HCT116 (cell line): ENCODE measurements at regions not wholly inside any gene's neighbourhood (a gene's known extent, or its start where the extent isn't known, plus 50 kb on each side); places are given as distances from the start of the nearest gene placed in this dataset.

Experiments used
- ATAC-seq: fragments of 200-7000 bp; cut with Tn5 transposase; 2 replicates; pipeline ENCODE4 v1.9.1; 2020; ENCODE audit warnings: mild to moderate bottlenecking, moderate library complexity
- BruUV-seq: library from RNA; stranded (reverse); fragments of 400-500 nt; replicated peaks from 2 replicates; lab custom pipeline; 2021; lab: Mats Ljungman, UMichigan
- CTCF ChIA-PET: fragments of 300-600 bp; sonication (Branson Sonifier 250); formaldehyde crosslinking; loops from one replicate; lab custom pipeline; 2021; ENCODE audit warnings: antibody characterized with exemption; lab: Charles Lee
- POLR2A ChIA-PET: fragments of 300-600, 350-600 bp; sonication (Branson Sonifier 250); formaldehyde crosslinking; loops from one replicate; lab custom pipeline; 2021; ENCODE audit warnings: antibody characterized with exemption; lab: Charles Lee
- RAD21 ChIA-PET, 2 experiments: fragments of 300-600 bp; sonication (Branson Sonifier 250); formaldehyde crosslinking; loops; one replicate each; lab custom pipeline; 2023; ENCODE audit warnings: low total read pairs in 2 of 2; ENCODE audit not compliant: uncharacterized antibody in 2 of 2, unreplicated experiment in 2 of 2, low non-redundant PET in 1 of 2; lab: Charles Lee
- DNase-seq: peaks from one replicate; pipeline ENCODE4 v3.0.0-alpha.2; 2010; ENCODE audit warnings: low read depth, low spot score
- H2AFZ ChIP-seq: fragments of 200-600 bp; shearing (Covaris generic), sonication (generic); 2 replicates; pipeline ENCODE4 v1.6.1; 2017; ENCODE audit warnings: low read depth, mixed run types, mixed read lengths, antibody characterized with exemption, low read length; ENCODE audit not compliant: poor library complexity, severe bottlenecking
- H3K27ac ChIP-seq: 2 replicates; pipeline ENCODE4 v1.5.1; 2012; ENCODE audit warnings: low read depth, low read length
- H3K27me3 ChIP-seq: fragments of 200-600 bp; sonication (generic); 2 replicates; pipeline ENCODE4 v1.6.1; 2016; ENCODE audit warnings: mixed run types, low read length, mixed read lengths; ENCODE audit not compliant: insufficient read depth
- H3K36me3 ChIP-seq, 2 experiments: fragments of 200-500 bp in 1 of 2; fragments of 200-600 bp in 1 of 2; sonication (Bioruptor generic) in 1 of 2; sonication (generic) in 1 of 2; 2 replicates each; pipeline versions ENCODE4 v1.5.1 to v1.6.1; 2014 to 2016; ENCODE audit warnings: low read length in 2 of 2, inconsistent platforms in 1 of 2, mixed read lengths in 1 of 2, mixed run types in 1 of 2; ENCODE audit not compliant: insufficient read depth in 2 of 2, control insufficient read depth in 1 of 2
- H3K4me1 ChIP-seq, 2 experiments: fragments of 200-600 bp in 1 of 2; sonication (generic) in 1 of 2; 2 replicates each; pipeline versions ENCODE4 v1.5.1 to v1.6.1; 2012 to 2017; ENCODE audit warnings: low read length in 2 of 2, inconsistent platforms in 1 of 2, mild to moderate bottlenecking in 1 of 2, mixed read lengths in 1 of 2, mixed run types in 1 of 2, moderate library complexity in 1 of 2; ENCODE audit not compliant: insufficient read depth in 2 of 2, control insufficient read depth in 1 of 2
- H3K4me2 ChIP-seq: fragments of 200-600 bp; sonication (generic); 2 replicates; pipeline ENCODE4 v1.6.1; 2017; ENCODE audit warnings: mixed run types, low read length, mixed read lengths
- H3K4me3 ChIP-seq, 2 experiments: fragments of 200-600 bp in 1 of 2; sonication (generic) in 1 of 2; replicated peaks in 1 of 2; 2 replicates each; pipeline ENCODE4 v1.5.1; 2011 to 2016; ENCODE audit warnings: low read length in 2 of 2, control low read depth in 1 of 2, low read depth in 1 of 2, mild to moderate bottlenecking in 1 of 2, mixed read lengths in 1 of 2, mixed run types in 1 of 2
- H3K79me2 ChIP-seq: fragments of 200-600 bp; sonication (generic); 2 replicates; pipeline ENCODE4 v1.6.1; 2017; ENCODE audit warnings: mild to moderate bottlenecking, mixed run types, low read length, moderate library complexity, mixed read lengths; ENCODE audit not compliant: insufficient read depth
- H3K9ac ChIP-seq: fragments of 200-600 bp; sonication (generic); 2 replicates; pipeline ENCODE4 v1.6.1; 2016; ENCODE audit warnings: low read length, mixed read lengths
- H3K9me2 ChIP-seq: fragments of 200-600 bp; sonication (generic), shearing (Covaris generic); 2 replicates; pipeline ENCODE4 v1.6.1; 2017; ENCODE audit warnings: mixed run types, mild to moderate bottlenecking, moderate library complexity; ENCODE audit not compliant: insufficient read depth
- H3K9me3 ChIP-seq, 2 experiments: fragments of 200-500 bp in 1 of 2; fragments of 200-600 bp in 1 of 2; sonication (Bioruptor generic) in 1 of 2; sonication (generic) in 1 of 2; 2 replicates each; pipeline ENCODE4 v1.6.1; 2014 to 2017; ENCODE audit warnings: low read length in 2 of 2, mixed read lengths in 2 of 2, inconsistent platforms in 1 of 2, low read depth in 1 of 2, mild to moderate bottlenecking in 1 of 2, mixed run types in 1 of 2, moderate library complexity in 1 of 2; ENCODE audit not compliant: control insufficient read depth in 1 of 2, insufficient read depth in 1 of 2
- H4K20me1 ChIP-seq: fragments of 200-600 bp; sonication (generic), shearing (Covaris generic); 2 replicates; pipeline ENCODE4 v1.6.1; 2017; ENCODE audit warnings: mixed run types, mild to moderate bottlenecking, moderate library complexity; ENCODE audit not compliant: insufficient read depth
- EGR1 ChIP-seq: IDR thresholded peaks from 2 replicates; pipeline ENCODE4 v1.6.1; 2012; ENCODE audit warnings: low read depth
- EZH2 ChIP-seq: fragments of 200-600 bp; sonication (generic); IDR thresholded peaks from 2 replicates; pipeline ENCODE4 v1.6.1; 2017; ENCODE audit warnings: antibody characterized with exemption, mixed run types
- EZH2phosphoT487 ChIP-seq: fragments of 200-600 bp; IDR thresholded peaks from 2 replicates; pipeline ENCODE4 v1.6.1; 2018; ENCODE audit warnings: antibody characterized with exemption, borderline replicate concordance
- FOSL1 ChIP-seq: IDR thresholded peaks from 2 replicates; pipeline ENCODE4 v1.6.1; 2012; ENCODE audit warnings: low read depth
- POLR2A ChIP-seq: IDR thresholded peaks from 2 replicates; pipeline ENCODE4 v1.7.0; 2011; ENCODE audit warnings: borderline replicate concordance; ENCODE audit not compliant: insufficient read depth, insufficient read length; ENCODE audit errors: extremely low read depth
- POLR2AphosphoS5 ChIP-seq: IDR thresholded peaks from 2 replicates; pipeline ENCODE4 v1.6.1; 2011; ENCODE audit warnings: mild to moderate bottlenecking, low read depth, low read length, moderate library complexity
- RAD21 ChIP-seq: IDR thresholded peaks from 2 replicates; pipeline ENCODE4 v1.6.1; 2012; ENCODE audit warnings: low read depth, mild to moderate bottlenecking
- SP1 ChIP-seq: IDR thresholded peaks from 2 replicates; pipeline ENCODE4 v1.6.1; 2012; ENCODE audit warnings: low read depth
- SRF ChIP-seq: IDR thresholded peaks from 2 replicates; pipeline ENCODE4 v1.6.1; 2012; ENCODE audit warnings: low read depth
- ZFX ChIP-seq: fragments of 450-650 bp; IDR thresholded peaks from 2 replicates; pipeline ENCODE4 v1.6.1; 2017
- ZNF274 ChIP-seq: fragments of 200-500 bp; sonication (Bioruptor generic); IDR thresholded peaks from 2 replicates; pipeline ENCODE4 v1.6.1; 2014; ENCODE audit warnings: mild to moderate bottlenecking, low read depth, low read length, inconsistent platforms
- intact Hi-C: fragments of 100-400 bp; cut with micrococcal nuclease; formaldehyde crosslinking; loops from 2 replicates; pipeline ENCODE4 v1.10.0; 2022
- TF ChIP-seq, protein P1 (sequence below): IDR thresholded peaks from 2 replicates; pipeline ENCODE4 v1.6.1; 2012
- TF ChIP-seq, protein P2 (sequence below): IDR thresholded peaks from 2 replicates; pipeline ENCODE4 v1.6.1; 2012; ENCODE audit warnings: low read depth
- TF ChIP-seq, protein P3 (sequence below), 3 experiments: fragments of 200-600 bp in 1 of 3; sonication (generic) in 1 of 3; IDR thresholded peaks in 2 of 3; conservative IDR thresholded peaks in 1 of 3; 2 replicates each; pipeline ENCODE4 v1.5.1; 2012 to 2017; ENCODE audit warnings: low read depth in 2 of 3, low read length in 2 of 3, antibody characterized with exemption in 1 of 3, borderline replicate concordance in 1 of 3, control low read depth in 1 of 3, mild to moderate bottlenecking in 1 of 3, mixed read lengths in 1 of 3, mixed run types in 1 of 3, moderate library complexity in 1 of 3; ENCODE audit not compliant: insufficient read depth in 1 of 3
- TF ChIP-seq, protein P4 (sequence below): IDR thresholded peaks from 2 replicates; pipeline ENCODE4 v1.6.1; 2012
- TF ChIP-seq, protein P5 (sequence below): IDR thresholded peaks from 2 replicates; pipeline ENCODE4 v1.6.1; 2011; ENCODE audit warnings: mild to moderate bottlenecking, low read length, moderate library complexity; ENCODE audit not compliant: insufficient replicate concordance; ENCODE audit errors: extremely low read depth

DNA sequence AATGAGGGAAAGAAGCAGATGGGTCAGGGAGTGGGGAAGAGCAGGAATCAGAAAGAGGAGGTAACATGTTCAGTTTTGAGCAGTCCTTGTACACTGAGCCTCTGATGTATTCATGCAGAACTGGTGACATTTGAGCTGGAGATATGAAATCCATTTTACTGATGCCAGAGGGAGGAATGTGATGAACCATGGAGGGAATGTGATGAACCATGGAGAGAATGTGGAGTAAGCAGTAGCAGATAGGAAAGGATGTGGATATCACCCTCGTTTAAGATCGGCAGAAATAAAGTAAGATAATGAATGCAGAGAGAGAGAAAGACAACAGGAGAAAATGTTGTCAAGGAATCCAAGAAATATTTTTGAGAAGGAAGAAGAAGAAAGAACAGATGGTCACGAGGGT is 231.6 kb downstream of the TBXT start:
- DNase-seq, result no peak
- no peaks in the 10 kb centered on the region for H3K9me3 ChIP-seq
- H3K4me3 ChIP-seq, result no peak overlapping the region
- no peak overlapping the region for H2AFZ ChIP-seq
- ChIA-PET RAD21 (no interaction called here), CTCF (no interaction called here), POLR2A (no interaction called here)
- no peak for ATAC-seq
- intact Hi-C loops, result no loop called here
- H3K4me2 ChIP-seq, result no peak overlapping the region
- H3K9me2 ChIP-seq, result no peaks in the 10 kb centered on the region
- H3K79me2 ChIP-seq, result no peaks in the 10 kb centered on the region
- no peak overlapping the region for H3K9ac ChIP-seq
- BruUV-seq, result no TSS peak
- TF ChIP-seq EGR1 (no peak), RAD21 (no peak), ZFX (no peak), POLR2AphosphoS5 (no peak), POLR2A (no peak), ZNF274 (no peak), SRF (no peak), SP1 (no peak), EZH2phosphoT487 (no peak), FOSL1 (no peak), EZH2 (no peak)
- TF ChIP-seq, protein P1, sequence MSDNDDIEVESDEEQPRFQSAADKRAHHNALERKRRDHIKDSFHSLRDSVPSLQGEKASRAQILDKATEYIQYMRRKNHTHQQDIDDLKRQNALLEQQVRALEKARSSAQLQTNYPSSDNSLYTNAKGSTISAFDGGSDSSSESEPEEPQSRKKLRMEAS, result no peak
- TF ChIP-seq, protein P2, sequence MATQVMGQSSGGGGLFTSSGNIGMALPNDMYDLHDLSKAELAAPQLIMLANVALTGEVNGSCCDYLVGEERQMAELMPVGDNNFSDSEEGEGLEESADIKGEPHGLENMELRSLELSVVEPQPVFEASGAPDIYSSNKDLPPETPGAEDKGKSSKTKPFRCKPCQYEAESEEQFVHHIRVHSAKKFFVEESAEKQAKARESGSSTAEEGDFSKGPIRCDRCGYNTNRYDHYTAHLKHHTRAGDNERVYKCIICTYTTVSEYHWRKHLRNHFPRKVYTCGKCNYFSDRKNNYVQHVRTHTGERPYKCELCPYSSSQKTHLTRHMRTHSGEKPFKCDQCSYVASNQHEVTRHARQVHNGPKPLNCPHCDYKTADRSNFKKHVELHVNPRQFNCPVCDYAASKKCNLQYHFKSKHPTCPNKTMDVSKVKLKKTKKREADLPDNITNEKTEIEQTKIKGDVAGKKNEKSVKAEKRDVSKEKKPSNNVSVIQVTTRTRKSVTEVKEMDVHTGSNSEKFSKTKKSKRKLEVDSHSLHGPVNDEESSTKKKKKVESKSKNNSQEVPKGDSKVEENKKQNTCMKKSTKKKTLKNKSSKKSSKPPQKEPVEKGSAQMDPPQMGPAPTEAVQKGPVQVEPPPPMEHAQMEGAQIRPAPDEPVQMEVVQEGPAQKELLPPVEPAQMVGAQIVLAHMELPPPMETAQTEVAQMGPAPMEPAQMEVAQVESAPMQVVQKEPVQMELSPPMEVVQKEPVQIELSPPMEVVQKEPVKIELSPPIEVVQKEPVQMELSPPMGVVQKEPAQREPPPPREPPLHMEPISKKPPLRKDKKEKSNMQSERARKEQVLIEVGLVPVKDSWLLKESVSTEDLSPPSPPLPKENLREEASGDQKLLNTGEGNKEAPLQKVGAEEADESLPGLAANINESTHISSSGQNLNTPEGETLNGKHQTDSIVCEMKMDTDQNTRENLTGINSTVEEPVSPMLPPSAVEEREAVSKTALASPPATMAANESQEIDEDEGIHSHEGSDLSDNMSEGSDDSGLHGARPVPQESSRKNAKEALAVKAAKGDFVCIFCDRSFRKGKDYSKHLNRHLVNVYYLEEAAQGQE, result no peak
- TF ChIP-seq, protein P3, sequence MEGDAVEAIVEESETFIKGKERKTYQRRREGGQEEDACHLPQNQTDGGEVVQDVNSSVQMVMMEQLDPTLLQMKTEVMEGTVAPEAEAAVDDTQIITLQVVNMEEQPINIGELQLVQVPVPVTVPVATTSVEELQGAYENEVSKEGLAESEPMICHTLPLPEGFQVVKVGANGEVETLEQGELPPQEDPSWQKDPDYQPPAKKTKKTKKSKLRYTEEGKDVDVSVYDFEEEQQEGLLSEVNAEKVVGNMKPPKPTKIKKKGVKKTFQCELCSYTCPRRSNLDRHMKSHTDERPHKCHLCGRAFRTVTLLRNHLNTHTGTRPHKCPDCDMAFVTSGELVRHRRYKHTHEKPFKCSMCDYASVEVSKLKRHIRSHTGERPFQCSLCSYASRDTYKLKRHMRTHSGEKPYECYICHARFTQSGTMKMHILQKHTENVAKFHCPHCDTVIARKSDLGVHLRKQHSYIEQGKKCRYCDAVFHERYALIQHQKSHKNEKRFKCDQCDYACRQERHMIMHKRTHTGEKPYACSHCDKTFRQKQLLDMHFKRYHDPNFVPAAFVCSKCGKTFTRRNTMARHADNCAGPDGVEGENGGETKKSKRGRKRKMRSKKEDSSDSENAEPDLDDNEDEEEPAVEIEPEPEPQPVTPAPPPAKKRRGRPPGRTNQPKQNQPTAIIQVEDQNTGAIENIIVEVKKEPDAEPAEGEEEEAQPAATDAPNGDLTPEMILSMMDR (IDR thresholded peaks at IDR 0.05 in 2 of 3, conservative IDR thresholded peaks at IDR 0.05 in 1 of 3; ENCODE audit: borderline replicate concordance in 1 of 3, insufficient read depth in 1 of 3, low read depth in 2 of 3, low read length in 2 of 3), result no peak
- TF ChIP-seq, protein P4, sequence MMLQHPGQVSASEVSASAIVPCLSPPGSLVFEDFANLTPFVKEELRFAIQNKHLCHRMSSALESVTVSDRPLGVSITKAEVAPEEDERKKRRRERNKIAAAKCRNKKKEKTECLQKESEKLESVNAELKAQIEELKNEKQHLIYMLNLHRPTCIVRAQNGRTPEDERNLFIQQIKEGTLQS, result no peak
- TF ChIP-seq, protein P5, sequence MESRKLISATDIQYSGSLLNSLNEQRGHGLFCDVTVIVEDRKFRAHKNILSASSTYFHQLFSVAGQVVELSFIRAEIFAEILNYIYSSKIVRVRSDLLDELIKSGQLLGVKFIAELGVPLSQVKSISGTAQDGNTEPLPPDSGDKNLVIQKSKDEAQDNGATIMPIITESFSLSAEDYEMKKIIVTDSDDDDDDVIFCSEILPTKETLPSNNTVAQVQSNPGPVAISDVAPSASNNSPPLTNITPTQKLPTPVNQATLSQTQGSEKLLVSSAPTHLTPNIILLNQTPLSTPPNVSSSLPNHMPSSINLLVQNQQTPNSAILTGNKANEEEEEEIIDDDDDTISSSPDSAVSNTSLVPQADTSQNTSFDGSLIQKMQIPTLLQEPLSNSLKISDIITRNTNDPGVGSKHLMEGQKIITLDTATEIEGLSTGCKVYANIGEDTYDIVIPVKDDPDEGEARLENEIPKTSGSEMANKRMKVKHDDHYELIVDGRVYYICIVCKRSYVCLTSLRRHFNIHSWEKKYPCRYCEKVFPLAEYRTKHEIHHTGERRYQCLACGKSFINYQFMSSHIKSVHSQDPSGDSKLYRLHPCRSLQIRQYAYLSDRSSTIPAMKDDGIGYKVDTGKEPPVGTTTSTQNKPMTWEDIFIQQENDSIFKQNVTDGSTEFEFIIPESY, result no peak
- H3K36me3 ChIP-seq, result no peaks in the 10 kb centered on the region
- H3K4me1 ChIP-seq, result no peaks in the 10 kb centered on the region
- no peak overlapping the region for H3K27ac ChIP-seq
- no peaks in the 10 kb centered on the region for H3K27me3 ChIP-seq
- H4K20me1 ChIP-seq, result no peaks in the 10 kb centered on the region
